Esophagus muscularis mucosa (tissue), 3 donors: ENCODE measurements at regions not wholly inside any gene's neighbourhood (a gene's known extent, or its start where the extent isn't known, plus 50 kb on each side); places are given as distances from the start of the nearest gene placed in this dataset.

Experiments
- POLR2A ChIP-seq: fragments of 450-650 bp; IDR thresholded peaks from one replicate; pipeline ENCODE4 v1.6.1; 2017; ENCODE audit warnings: antibody characterized with exemption, moderate library complexity, mild to moderate bottlenecking, low read depth
- POLR2AphosphoS5 ChIP-seq, 2 donors: sonication (generic); formaldehyde crosslinking; IDR thresholded peaks; one replicate each; pipeline ENCODE4 v1.6.1; 2017; ENCODE audit warnings: antibody characterized with exemption in 2 of 2
- TF ChIP-seq, protein P1 (sequence below), 3 experiments: fragments of 200-600 bp in 2 of 3; fragments of 450-650 bp in 1 of 3; sonication (generic) in 2 of 3; IDR thresholded peaks; one replicate each; pipeline ENCODE4 v1.5.1; 2017 to 2019; ENCODE audit warnings: antibody characterized with exemption in 3 of 3, mild to moderate bottlenecking in 2 of 3, moderate library complexity in 1 of 3

DNA sequence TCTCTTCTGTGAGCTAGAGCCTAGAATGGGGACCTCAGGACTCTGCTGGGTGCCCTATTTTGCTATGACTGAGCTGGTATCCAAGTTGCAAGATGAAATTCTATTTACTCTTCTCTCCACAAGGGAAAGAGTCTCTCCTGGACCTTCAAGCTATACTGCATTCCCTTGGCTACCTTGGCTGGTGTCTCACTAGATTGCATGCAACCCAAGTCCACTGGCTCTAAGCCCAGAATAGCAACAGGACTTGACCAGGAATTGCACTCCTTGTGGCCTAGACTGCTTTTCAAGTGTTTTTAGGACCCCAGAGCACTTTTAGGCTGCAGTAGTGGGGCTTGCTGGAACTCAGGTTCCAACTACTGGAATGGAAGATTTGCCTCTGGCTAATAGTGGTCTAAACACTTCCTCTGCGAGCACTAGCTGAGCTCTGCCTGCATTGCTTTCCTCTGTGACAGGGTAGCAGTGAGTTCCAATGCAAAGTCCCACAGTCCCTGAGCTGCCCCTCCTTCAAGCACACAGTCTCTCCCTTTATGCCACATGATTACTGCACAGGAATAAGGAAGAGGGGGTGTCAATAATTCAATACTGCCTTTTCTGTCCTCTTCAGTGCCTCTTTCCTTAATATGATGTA is 1009.1 kb upstream of the FLRT2 start:
- no peak for TF ChIP-seq POLR2A
- TF ChIP-seq, protein P1, sequence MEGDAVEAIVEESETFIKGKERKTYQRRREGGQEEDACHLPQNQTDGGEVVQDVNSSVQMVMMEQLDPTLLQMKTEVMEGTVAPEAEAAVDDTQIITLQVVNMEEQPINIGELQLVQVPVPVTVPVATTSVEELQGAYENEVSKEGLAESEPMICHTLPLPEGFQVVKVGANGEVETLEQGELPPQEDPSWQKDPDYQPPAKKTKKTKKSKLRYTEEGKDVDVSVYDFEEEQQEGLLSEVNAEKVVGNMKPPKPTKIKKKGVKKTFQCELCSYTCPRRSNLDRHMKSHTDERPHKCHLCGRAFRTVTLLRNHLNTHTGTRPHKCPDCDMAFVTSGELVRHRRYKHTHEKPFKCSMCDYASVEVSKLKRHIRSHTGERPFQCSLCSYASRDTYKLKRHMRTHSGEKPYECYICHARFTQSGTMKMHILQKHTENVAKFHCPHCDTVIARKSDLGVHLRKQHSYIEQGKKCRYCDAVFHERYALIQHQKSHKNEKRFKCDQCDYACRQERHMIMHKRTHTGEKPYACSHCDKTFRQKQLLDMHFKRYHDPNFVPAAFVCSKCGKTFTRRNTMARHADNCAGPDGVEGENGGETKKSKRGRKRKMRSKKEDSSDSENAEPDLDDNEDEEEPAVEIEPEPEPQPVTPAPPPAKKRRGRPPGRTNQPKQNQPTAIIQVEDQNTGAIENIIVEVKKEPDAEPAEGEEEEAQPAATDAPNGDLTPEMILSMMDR (IDR thresholded peaks at IDR 0.05) = no peak
- no peak for TF ChIP-seq POLR2AphosphoS5 (IDR thresholded peaks at IDR 0.05)
